Middle frontal gyrus (tissue), 1 donor: ENCODE measurements at regions not wholly inside any gene's neighbourhood (a gene's known extent, or its start where the extent isn't known, plus 50 kb on each side); places are given as distances from the start of the nearest gene placed in this dataset.
"Not testable (repeated sequence)": the region's sequence is repeated elsewhere in the genome, so short reads cannot be mapped to it uniquely, and the experiment has no call there.

Source experiments
- DNase-seq: peaks from one replicate; pipeline ENCODE4 v3.0.0-alpha.2; 2015; ENCODE audit warnings: low spot score; ENCODE audit errors: extremely low spot score

- DNase-seq, result no peak
Observed at GRCh38 chr6:145090801-145091585, 644.3 kb downstream of the EPM2A start.

DNA sequence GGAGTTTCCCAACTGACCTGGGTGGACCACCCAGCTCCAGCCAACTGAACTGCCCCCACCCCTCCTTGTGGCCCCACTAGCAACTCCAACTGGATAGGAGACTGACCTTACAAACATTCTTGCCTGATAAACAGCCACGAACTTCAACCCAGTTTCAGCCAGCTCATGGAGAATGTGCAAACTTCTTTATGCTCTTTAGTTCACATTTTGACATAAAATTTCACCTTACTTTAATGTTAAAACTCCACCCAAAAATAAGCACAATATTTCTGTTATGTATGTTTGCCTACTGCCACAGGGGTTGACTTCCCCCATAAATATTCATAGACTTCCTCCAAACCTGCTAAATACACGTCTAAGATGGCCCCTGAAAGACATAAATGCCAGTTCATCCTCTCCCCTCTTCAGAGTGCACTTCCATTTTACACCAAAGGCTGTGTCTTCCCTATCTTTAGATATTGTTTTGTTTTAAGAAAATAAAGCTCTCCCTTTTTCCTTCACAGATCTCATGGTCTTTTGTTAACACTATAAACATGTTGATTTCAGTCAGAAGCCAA is 643.7 kb downstream of the EPM2A start:
- no peak for DNase-seq

- DNase-seq, result no peak
Observed at GRCh38 chr6:145092554-145092953, 642.8 kb downstream of the EPM2A start.

- DNase-seq, result no peak
Observed at GRCh38 chr6:145093226-145093625, 642.1 kb downstream of the EPM2A start.

DNA sequence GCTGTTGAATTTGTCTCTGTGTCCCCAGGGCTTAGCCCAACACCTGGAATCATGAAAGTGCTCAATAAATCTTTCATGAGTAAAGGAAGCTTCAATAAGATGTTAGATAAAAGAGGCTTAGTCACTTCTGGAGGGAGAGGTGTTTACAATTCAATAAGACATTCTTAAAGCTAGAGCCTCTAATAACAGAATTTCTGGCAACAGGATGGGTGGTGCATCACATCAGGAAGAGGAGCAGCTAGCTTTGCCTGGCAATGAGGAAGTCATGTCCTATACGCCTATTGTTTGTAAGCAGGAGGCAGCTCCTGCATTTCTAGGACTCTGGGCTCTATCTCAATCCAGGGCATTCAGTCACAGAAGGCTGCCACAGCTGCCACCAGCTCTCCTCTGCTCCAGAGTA is 638.5 kb downstream of the EPM2A start:
- DNase-seq, result no peak

DNA sequence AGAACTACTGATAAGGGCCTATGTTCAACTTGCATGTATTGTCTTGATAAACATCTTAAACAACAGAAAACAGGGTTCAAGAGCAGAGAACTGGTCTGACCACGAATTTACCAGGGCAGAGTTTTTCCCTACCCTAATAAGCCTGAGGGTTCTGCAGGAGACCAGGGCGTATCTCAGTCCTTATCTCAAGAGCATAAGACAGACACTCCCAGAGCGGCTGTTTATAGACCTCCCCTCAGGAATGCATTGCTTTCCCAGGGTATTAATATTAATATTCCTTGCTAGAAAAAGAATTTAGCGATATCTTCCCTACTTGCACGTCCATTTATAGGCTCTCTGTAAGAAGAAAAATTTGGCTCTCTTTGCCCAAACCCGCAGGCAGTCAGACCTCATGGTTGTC is 637.2 kb downstream of the EPM2A start:
- not testable (repeated sequence) for DNase-seq

GRCh38 chr6:145099713-145100112 is 635.6 kb downstream of the EPM2A start:
- no peak for DNase-seq

- DNase-seq, result no peak
Observed at GRCh38 chr6:145110109-145110508, 625.2 kb downstream of the EPM2A start.

DNA sequence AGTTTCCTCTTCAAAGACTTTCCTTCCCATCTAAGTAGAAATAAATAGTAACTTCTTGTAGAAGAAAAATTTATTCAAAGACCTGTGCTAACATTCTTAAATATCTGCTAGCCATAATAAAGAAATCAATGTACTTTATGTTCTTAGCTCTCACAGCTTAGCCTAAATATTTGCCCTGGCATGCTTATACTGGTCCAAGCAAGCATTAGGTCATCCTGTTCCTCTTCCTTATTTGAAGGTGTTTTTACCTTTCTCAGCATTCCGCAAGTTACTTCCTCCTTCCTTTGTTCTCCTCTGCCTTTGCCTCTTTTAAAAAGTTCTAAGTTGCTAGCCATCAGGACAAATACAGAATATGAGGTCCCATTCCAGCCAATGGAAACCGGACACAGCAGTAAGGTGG is 623.9 kb downstream of the EPM2A start:
- not testable (repeated sequence) for DNase-seq

- no peak for DNase-seq
Observed at GRCh38 chr6:145112711-145113148, 622.6 kb downstream of the EPM2A start.

- DNase-seq, result no peak
Observed at GRCh38 chr6:145115638-145116037, 619.7 kb downstream of the EPM2A start.

DNA sequence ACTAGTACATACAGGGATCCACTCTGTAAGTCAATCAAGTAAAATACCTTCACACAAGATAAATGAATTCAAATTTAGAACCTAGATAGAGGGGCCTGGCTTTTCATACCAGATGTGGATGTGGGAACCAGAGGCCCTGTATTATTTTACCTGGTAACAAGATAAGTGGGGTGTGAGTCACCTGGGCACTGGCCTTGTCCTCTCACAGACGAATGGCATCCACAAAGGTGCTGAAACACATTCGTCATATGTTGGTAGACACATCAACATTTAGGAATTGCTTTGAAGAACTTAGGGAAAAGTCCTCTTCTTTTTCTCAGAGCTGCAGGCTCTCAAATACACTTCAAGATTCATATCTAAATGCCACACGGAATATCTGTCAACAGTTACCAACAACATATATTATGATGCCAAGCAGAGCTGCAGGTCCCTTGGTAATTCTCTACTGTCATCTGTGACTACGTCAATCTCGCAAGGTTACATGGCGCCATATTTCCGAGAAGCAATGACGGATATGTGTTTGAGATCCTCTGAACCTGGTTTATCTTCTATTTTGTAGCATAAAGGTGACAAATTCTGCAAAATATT is 618.6 kb downstream of the EPM2A start:
- DNase-seq, result no peak

DNA sequence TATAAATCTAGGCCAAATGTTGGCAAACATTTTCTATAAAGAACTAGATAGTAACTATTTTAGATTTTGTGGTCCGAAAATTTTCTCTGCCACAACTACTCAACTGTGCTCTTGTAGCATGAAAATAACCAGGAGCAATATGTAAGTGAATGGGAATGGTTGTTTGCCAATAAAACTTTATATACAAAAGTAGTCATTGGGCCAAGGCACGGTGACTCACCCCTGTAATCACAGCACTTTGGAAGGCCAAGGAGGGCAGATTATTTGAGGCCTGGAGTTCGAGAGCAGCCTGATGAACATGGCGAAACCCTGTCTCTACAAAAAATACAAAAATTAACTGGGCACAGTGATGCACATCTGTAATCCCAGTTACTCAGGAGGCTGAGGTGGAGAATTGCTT is 617.1 kb downstream of the EPM2A start:
- no peak for DNase-seq

- DNase-seq, result no peak
Observed at GRCh38 chr6:145119081-145119480, 616.2 kb downstream of the EPM2A start.

- DNase-seq, result no peak
Observed at GRCh38 chr6:145132709-145133108, 602.6 kb downstream of the EPM2A start.

GRCh38 chr6:145135702-145136101 is 599.6 kb downstream of the EPM2A start:
- DNase-seq, result no peak

GRCh38 chr6:145137425-145137824 is 597.9 kb downstream of the EPM2A start:
- DNase-seq, result no peak

GRCh38 chr6:145138469-145139139 is 596.7 kb downstream of the EPM2A start:
- no peak for DNase-seq

DNA sequence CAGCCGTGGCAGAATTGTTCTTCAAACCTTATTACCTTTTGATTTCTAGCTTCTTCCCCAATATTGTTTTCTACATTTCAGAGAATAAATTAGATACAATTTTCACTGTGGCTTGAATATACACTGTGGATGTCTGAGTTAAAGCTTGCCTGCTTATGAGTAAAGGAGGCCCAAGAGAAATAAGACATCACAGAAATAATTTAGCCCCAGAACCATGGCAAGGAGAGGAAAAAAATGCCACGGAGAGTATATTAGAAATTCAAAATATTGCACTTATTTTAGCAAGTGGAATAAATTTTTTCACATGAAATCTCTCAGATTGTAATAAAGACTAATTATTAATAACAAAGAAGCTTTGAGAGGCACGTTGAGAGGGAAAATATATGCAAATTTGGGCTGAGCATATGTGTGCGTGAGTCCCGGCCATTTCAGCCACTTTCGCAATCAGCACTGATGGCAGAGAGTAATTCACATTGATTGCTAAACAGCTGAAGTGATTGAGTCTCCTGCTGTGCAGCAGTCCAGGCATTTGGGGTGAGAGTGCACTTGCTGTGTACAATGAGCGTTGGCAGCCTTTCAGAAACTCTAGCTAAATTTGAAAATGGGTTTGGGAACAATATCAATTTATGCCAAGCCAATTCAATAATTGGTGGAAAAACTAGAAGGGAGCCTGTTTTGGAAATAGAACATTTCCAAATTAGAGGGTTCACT is 596.0 kb downstream of the EPM2A start:
- DNase-seq, result no peak

DNA sequence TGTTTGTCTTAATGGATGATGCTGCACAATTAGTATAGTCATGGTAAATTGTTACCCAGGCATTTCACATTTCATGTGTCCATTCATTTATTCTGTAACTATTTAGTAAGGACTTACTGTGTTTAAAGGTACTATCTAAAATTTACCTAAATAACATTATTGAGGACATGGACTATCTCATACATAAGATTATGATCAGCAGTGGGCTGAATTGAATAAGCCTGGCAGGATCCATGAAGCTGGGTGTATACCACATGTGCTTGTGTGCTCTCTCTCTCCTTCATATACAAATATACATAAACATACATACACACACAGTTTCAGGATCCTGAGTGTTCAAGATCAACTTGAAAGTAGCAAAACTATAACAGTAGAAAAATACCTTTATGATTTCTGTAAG is 595.4 kb downstream of the EPM2A start:
- DNase-seq, result no peak

DNA sequence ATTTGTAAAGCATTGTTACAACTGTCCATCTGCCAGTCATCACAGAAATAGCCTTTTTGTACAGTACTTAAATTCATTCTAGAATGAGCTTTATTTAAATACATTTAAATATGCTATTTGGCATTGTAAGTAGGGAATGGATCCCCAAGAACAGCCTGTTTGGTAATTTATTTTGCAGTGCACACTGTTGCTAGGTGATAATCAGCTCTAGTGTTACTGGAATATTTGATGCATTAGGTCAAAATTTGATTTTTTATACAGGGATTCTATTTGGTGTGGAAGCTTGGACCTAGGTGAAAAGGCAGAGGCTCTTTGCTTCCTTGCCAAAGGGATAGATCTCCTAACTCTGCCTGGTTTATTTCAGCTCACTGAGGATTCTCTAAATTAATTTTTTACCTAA is 593.7 kb downstream of the EPM2A start:
- DNase-seq, result no peak

DNA sequence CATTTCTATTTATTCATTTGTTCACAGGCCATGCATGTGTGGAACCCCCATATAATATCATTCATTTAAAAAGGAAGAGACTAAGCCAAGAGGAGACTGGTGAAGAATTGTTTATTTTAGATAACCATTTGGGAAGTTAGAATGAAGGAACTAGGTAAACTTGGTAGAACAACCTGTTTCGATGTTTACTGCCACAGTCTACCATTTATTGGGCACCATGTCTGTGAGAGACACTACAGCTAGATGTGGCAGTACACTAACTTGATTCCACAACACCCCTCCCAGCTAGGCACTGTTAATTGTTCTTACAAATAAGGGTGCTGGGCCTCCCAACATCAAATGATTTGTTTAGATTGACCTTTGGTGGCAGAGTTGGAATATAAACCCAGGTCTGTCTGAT is 592.4 kb downstream of the EPM2A start:
- DNase-seq, result no peak
